Peyer's patch (tissue), 4 donors: ENCODE measurements at regions not wholly inside any gene's neighbourhood (a gene's known extent, or its start where the extent isn't known, plus 50 kb on each side); places are given as distances from the start of the nearest gene placed in this dataset.

Source experiments
- POLR2A ChIP-seq, 2 donors: fragments of 450-650 bp; IDR thresholded peaks; one replicate each; pipeline ENCODE4 v1.5.1; 2017; ENCODE audit warnings: antibody characterized with exemption in 2 of 2, mild to moderate bottlenecking in 2 of 2, moderate library complexity in 2 of 2
- TF ChIP-seq, protein P1 (sequence below), 6 experiments: fragments of 450-650 bp in 4 of 6; fragments of 200-600 bp in 2 of 6; sonication (generic) in 1 of 6; IDR thresholded peaks; one replicate each; pipeline ENCODE4 v1.5.1; 2017 to 2019; ENCODE audit warnings: antibody characterized with exemption in 6 of 6, mild to moderate bottlenecking in 3 of 6, moderate library complexity in 1 of 6

DNA sequence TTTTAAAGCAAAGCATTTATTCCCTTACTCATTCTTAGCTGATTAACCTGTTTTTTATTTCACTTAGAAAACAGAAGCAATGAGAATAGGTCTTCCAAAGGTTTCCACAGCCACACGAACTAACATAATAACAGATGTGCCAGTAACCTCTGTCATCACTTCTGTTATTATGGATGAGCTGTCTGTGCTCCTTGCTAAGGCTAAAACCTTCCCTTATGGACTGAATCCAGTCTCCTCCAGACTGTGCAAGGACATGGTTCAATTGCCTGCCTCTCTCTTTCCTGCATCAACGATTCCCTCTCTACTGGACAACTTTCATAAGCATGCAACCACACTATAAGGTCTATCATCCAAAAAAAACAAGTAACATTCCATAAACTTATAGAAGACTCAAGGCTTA, 1446.2 kb downstream of the MAT2B start:
- TF ChIP-seq, protein P1, sequence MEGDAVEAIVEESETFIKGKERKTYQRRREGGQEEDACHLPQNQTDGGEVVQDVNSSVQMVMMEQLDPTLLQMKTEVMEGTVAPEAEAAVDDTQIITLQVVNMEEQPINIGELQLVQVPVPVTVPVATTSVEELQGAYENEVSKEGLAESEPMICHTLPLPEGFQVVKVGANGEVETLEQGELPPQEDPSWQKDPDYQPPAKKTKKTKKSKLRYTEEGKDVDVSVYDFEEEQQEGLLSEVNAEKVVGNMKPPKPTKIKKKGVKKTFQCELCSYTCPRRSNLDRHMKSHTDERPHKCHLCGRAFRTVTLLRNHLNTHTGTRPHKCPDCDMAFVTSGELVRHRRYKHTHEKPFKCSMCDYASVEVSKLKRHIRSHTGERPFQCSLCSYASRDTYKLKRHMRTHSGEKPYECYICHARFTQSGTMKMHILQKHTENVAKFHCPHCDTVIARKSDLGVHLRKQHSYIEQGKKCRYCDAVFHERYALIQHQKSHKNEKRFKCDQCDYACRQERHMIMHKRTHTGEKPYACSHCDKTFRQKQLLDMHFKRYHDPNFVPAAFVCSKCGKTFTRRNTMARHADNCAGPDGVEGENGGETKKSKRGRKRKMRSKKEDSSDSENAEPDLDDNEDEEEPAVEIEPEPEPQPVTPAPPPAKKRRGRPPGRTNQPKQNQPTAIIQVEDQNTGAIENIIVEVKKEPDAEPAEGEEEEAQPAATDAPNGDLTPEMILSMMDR (IDR thresholded peaks at IDR 0.05), result no peak
- TF ChIP-seq POLR2A (IDR thresholded peaks at IDR 0.05), result no peak
